GM12878 (cell line): ENCODE measurements at regions not wholly inside any gene's neighbourhood (a gene's known extent, or its start where the extent isn't known, plus 50 kb on each side); places are given as distances from the start of the nearest gene placed in this dataset.

Experiments used
- ATAC-seq: fragments of 200-7000 bp; cut with Tn5 transposase; 3 replicates; pipeline ENCODE4 v1.9.1; 2020; ENCODE audit warnings: mild to moderate bottlenecking, moderate library complexity
- BruUV-seq: library from RNA; stranded (reverse); fragments of 400-500 nt; replicated peaks from 2 replicates; lab custom pipeline; 2021; lab: Mats Ljungman, UMichigan
- CTCF ChIA-PET: fragments of 300-600 bp; sonication (Branson Sonifier 250); formaldehyde crosslinking; extraction: SDS; loops from one replicate; lab custom pipeline; 2021; ENCODE audit warnings: inconsistent platforms; lab: Yijun Ruan, JAX
- POLR2A ChIA-PET: fragments of 350-600 bp; formaldehyde crosslinking; extraction: SDS; loops from one replicate; lab custom pipeline; 2021; ENCODE audit warnings: inconsistent platforms; lab: Charles Lee
- RAD21 ChIA-PET: fragments of 300-600 bp; sonication (Branson Sonifier 250); formaldehyde crosslinking; loops from one replicate; lab custom pipeline; 2023; ENCODE audit warnings: antibody characterized with exemption; ENCODE audit not compliant: unreplicated experiment; lab: Charles Lee
- SMC1A ChIA-PET: fragments of 300-600 bp; sonication (Branson Sonifier 250); formaldehyde crosslinking; loops from one replicate; lab custom pipeline; 2023; ENCODE audit not compliant: unreplicated experiment, uncharacterized antibody; lab: Charles Lee
- DNase-seq: peaks from one replicate; pipeline ENCODE4 v3.0.0-alpha.2; 2011; ENCODE audit warnings: low read depth, low spot score
- FAIRE-seq: peaks from 3 replicates; lab custom pipeline; 2011; peaks lifted over from hg19 to GRCh38; lab: Jason Lieb, UNC
- H2AFZ ChIP-seq: 2 replicates; pipeline ENCODE4 v1.6.0; 2011; ENCODE audit warnings: low read depth, low read length, control low read depth; ENCODE audit not compliant: control insufficient read depth
- H3K27ac ChIP-seq: 2 replicates; pipeline ENCODE4 v1.5.1; 2011; ENCODE audit warnings: control low read depth; ENCODE audit not compliant: control insufficient read depth, insufficient read depth
- H3K27me3 ChIP-seq, 2 experiments: replicated peaks in 1 of 2; 2 replicates each; pipeline versions ENCODE4 v1.6.0 to v1.6.1; 2011; ENCODE audit warnings: low read length in 1 of 2; ENCODE audit not compliant: control insufficient read depth in 2 of 2, insufficient read depth in 2 of 2
- H3K36me3 ChIP-seq, 2 experiments: 2 replicates each; pipeline ENCODE4 v1.5.1; 2011; ENCODE audit warnings: low read length in 1 of 2; ENCODE audit not compliant: control insufficient read depth in 2 of 2, insufficient read depth in 2 of 2
- H3K4me1 ChIP-seq: 2 replicates; pipeline ENCODE4 v1.6.1; 2011; ENCODE audit warnings: mild to moderate bottlenecking, low read length, moderate library complexity, mixed read lengths; ENCODE audit not compliant: control insufficient read depth, insufficient read depth
- H3K4me2 ChIP-seq: 2 replicates; pipeline ENCODE4 v1.6.0; 2011; ENCODE audit warnings: control low read depth; ENCODE audit not compliant: control insufficient read depth, insufficient read depth
- H3K4me3 ChIP-seq: fragments of 200-600 bp; sonication (generic); 2 replicates; pipeline ENCODE4 v1.5.1; 2016
- H3K79me2 ChIP-seq: 2 replicates; pipeline ENCODE4 v1.6.0; 2011; ENCODE audit warnings: low read length; ENCODE audit not compliant: control insufficient read depth, insufficient read depth
- H3K9ac ChIP-seq: 2 replicates; pipeline ENCODE4 v1.8.0; 2011; ENCODE audit warnings: low read length, control low read depth, mixed read lengths; ENCODE audit not compliant: control insufficient read depth, insufficient read depth
- H3K9me3 ChIP-seq: replicated peaks from 3 replicates; pipeline ENCODE4 v1.5.1; 2011; ENCODE audit warnings: mild to moderate bottlenecking, low read length; ENCODE audit not compliant: control insufficient read depth, insufficient read depth
- H4K20me1 ChIP-seq: 2 replicates; pipeline ENCODE4 v1.6.0; 2011; ENCODE audit not compliant: control insufficient read depth, insufficient read depth
- ASH2L ChIP-seq: fragments of 300-600, 200-600 bp; sonication (generic); IDR thresholded peaks from 2 replicates; pipeline ENCODE4 v1.6.1; 2017; ENCODE audit warnings: low read depth, mild to moderate bottlenecking, borderline replicate concordance
- ATF7 ChIP-seq: fragments of 450-650 bp; IDR thresholded peaks from 2 replicates; pipeline ENCODE4 v1.6.1; 2016; ENCODE audit warnings: low read depth, mild to moderate bottlenecking
- BACH1 ChIP-seq: fragments of 450-650 bp; IDR thresholded peaks from 2 replicates; pipeline ENCODE4 v1.6.1; 2017; ENCODE audit warnings: mild to moderate bottlenecking, borderline replicate concordance
- BCL11A ChIP-seq: IDR thresholded peaks from 2 replicates; pipeline ENCODE4 v1.6.1; 2011; ENCODE audit warnings: low read depth, low read length
- BMI1 ChIP-seq: fragments of 450-650 bp; IDR thresholded peaks from 2 replicates; pipeline ENCODE4 v1.6.1; 2016; ENCODE audit warnings: mild to moderate bottlenecking, moderate library complexity, borderline replicate concordance
- CHD2 ChIP-seq: IDR thresholded peaks from 2 replicates; pipeline ENCODE4 v1.6.1; 2011; ENCODE audit warnings: low read depth, low read length, improper control_type of control experiment, borderline replicate concordance
- FOXM1 ChIP-seq: IDR thresholded peaks from 2 replicates; pipeline ENCODE4 v1.6.1; 2012; ENCODE audit warnings: low read depth, mild to moderate bottlenecking, inconsistent platforms, low read length, moderate library complexity
- HDGF ChIP-seq: fragments of 450-650 bp; IDR thresholded peaks from 2 replicates; pipeline ENCODE4 v1.6.1; 2016; ENCODE audit warnings: antibody characterized with exemption
- IKZF1 ChIP-seq: fragments of 450-650 bp; conservative IDR thresholded peaks from 2 replicates; pipeline ENCODE4 v1.6.1; 2017; ENCODE audit warnings: antibody characterized with exemption, mild to moderate bottlenecking
- NR2F1 ChIP-seq: fragments of 450-650 bp; conservative IDR thresholded peaks from 2 replicates; pipeline ENCODE4 v1.6.1; 2017; ENCODE audit warnings: mild to moderate bottlenecking
- PML ChIP-seq: IDR thresholded peaks from 2 replicates; pipeline ENCODE4 v1.6.1; 2012; ENCODE audit warnings: low read length, inconsistent platforms
- POLR2A ChIP-seq: IDR thresholded peaks from 2 replicates; pipeline ENCODE4 v1.6.1; 2011; ENCODE audit warnings: low read depth, mild to moderate bottlenecking, low read length
- RFX5 ChIP-seq: IDR thresholded peaks from 2 replicates; pipeline ENCODE4 v1.6.1; 2011; ENCODE audit warnings: low read depth, low read length, improper control_type of control experiment
- SP1 ChIP-seq: IDR thresholded peaks from one replicate; pipeline ENCODE4 v1.6.1; 2011; ENCODE audit warnings: low read depth, low read length
- WRNIP1 ChIP-seq: IDR thresholded peaks from 2 replicates; pipeline ENCODE4 v1.6.1; 2011; ENCODE audit warnings: low read depth, low read length, improper control_type of control experiment, borderline replicate concordance
- WGBS: methylation state at CpG from one replicate; pipeline ENCODE4 v1.1.6; 2016; ENCODE audit warnings: low lambda C conversion rate; ENCODE audit not compliant: insufficient replicate concordance, insufficient coverage; ENCODE audit errors: missing lambda C conversion rate; 5-methylcytosine and 5-hydroxymethylcytosine counted together
- in situ Hi-C: fragments of 300-500 bp; cut with MboI; formaldehyde crosslinking; loops from 9 replicates; pipeline ENCODE4 v1.14.3; 2018; ENCODE audit warnings: mixed read lengths
- intact Hi-C: fragments of 100-400 bp; cut with micrococcal nuclease; formaldehyde crosslinking; loops from one replicate; pipeline ENCODE4 v1.14.2; 2022; ENCODE audit not compliant: unreplicated experiment
- TF ChIP-seq, protein P1 (sequence below): fragments of 450-650 bp; conservative IDR thresholded peaks from 2 replicates; pipeline ENCODE4 v1.6.1; 2017; ENCODE audit warnings: mild to moderate bottlenecking, moderate library complexity
- TF ChIP-seq, protein P2 (sequence below): fragments of 450-650 bp; IDR thresholded peaks from 2 replicates; pipeline ENCODE4 v1.6.1; 2014; ENCODE audit warnings: mild to moderate bottlenecking

DNA sequence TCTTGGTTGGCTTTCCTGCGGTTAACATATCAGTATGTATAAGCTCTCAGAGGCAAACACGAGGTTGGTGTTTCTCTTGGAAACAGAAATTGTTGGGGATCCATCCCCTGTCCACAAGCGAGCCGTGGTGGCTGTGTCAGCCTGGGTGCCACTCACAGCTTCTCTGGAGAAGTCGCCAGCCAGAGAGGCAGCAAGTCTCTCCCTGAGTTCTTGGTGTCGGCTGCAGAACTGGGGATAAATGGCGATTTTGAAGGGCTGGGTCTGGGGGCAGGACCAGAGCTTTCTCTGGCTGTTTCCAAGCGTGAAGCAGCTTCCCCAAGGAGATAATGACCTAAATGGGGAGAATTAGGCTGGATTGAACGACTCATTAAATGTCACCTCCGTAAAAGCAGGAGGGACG lies 335.3 kb downstream of the GLRX3 start:
- H3K27me3 ChIP-seq = no peaks in the 10 kb centered on the region
- ChIA-PET SMC1A (no interaction called here), CTCF (no interaction called here), RAD21 (no interaction called here), POLR2A (no interaction called here)
- TF ChIP-seq WRNIP1 (no peak), ASH2L (no peak), HDGF (no peak), FOXM1 (no peak), IKZF1 (no peak), SP1 (no peak), POLR2A (no peak), BCL11A (no peak), ATF7 (no peak), PML (no peak), BACH1 (no peak), RFX5 (no peak), NR2F1 (no peak), CHD2 (no peak), BMI1 (no peak)
- TF ChIP-seq, protein P1, sequence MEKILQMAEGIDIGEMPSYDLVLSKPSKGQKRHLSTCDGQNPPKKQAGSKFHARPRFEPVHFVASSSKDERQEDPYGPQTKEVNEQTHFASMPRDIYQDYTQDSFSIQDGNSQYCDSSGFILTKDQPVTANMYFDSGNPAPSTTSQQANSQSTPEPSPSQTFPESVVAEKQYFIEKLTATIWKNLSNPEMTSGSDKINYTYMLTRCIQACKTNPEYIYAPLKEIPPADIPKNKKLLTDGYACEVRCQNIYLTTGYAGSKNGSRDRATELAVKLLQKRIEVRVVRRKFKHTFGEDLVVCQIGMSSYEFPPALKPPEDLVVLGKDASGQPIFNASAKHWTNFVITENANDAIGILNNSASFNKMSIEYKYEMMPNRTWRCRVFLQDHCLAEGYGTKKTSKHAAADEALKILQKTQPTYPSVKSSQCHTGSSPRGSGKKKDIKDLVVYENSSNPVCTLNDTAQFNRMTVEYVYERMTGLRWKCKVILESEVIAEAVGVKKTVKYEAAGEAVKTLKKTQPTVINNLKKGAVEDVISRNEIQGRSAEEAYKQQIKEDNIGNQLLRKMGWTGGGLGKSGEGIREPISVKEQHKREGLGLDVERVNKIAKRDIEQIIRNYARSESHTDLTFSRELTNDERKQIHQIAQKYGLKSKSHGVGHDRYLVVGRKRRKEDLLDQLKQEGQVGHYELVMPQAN = no peak
- TF ChIP-seq, protein P2, sequence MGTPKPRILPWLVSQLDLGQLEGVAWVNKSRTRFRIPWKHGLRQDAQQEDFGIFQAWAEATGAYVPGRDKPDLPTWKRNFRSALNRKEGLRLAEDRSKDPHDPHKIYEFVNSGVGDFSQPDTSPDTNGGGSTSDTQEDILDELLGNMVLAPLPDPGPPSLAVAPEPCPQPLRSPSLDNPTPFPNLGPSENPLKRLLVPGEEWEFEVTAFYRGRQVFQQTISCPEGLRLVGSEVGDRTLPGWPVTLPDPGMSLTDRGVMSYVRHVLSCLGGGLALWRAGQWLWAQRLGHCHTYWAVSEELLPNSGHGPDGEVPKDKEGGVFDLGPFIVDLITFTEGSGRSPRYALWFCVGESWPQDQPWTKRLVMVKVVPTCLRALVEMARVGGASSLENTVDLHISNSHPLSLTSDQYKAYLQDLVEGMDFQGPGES = no peak
- no peak overlapping the region for H3K4me3 ChIP-seq
- no peak overlapping the region for H3K9ac ChIP-seq
- in situ Hi-C loops (no loop called here), intact Hi-C loops (no loop called here)
- FAIRE-seq (no peak), DNase-seq (no peak), ATAC-seq (no peak)
- H2AFZ ChIP-seq = no peak overlapping the region
- BruUV-seq = no TSS peak
- H3K9me3 ChIP-seq = no peaks in the 10 kb centered on the region; the same call in 2 of the 3 replicates
- H3K79me2 ChIP-seq = no peaks in the 10 kb centered on the region
- H3K27ac ChIP-seq = no peak overlapping the region
- no peaks in the 10 kb centered on the region for H4K20me1 ChIP-seq
- H3K4me2 ChIP-seq = no peak overlapping the region
- no peaks in the 10 kb centered on the region for H3K4me1 ChIP-seq
- 17% methylated on average over 11 of the region's 11 CpGs for WGBS
- H3K36me3 ChIP-seq = no peaks in the 10 kb centered on the region
